ENCODE measurements at regions not wholly inside any gene's neighbourhood (a gene's known extent, or its start where the extent isn't known, plus 50 kb on each side); places are given as distances from the start of the nearest gene placed in this dataset.

DNA sequence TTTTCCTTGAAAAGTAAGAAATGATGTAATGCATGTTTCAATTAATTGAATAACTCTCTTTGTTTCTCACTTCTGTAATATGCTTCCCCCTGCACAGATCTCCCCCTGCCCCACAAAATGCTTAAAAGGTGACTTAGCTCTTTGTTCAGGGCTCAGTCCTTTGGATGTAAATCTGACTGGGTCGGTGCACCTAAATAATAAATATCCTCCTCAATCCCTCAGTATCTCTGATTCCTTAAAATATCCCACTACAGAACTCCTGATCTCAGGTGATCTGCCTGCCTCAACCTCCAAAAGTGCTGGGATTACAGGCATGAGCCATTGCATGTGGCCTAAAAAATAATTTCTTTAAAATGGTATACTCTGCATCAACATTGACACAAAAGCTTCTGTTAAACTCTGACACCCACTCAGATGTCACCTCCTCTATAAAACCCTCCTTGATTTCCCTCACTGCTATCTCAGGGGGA, 107.0 kb downstream of the ZNF429 start (continued):
- no peak for TF ChIP-seq EP400 (IDR thresholded peaks at IDR 0.05)
- no peak for TF ChIP-seq HMG20B (CRISPR knock-in tag; IDR thresholded peaks at IDR 0.05)
- TF ChIP-seq ATF7 (IDR thresholded peaks at IDR 0.05) = peak; percentile 87
- 0 out of 2 replicates have a peak, but pooled peaks have one; percentile 30 for TF ChIP-seq ZNF140 (CRISPR knock-in tag; IDR thresholded peaks at IDR 0.05)
- TF ChIP-seq NFRKB (IDR thresholded peaks at IDR 0.05; ENCODE audit: low read depth) = peak; percentile 38; the same call in 1 of the 2 replicates
- TF ChIP-seq TCF3 (CRISPR knock-in tag; IDR thresholded peaks at IDR 0.05) = peak; percentile 50; the same call in 1 of the 2 replicates
- TF ChIP-seq, protein P1, sequence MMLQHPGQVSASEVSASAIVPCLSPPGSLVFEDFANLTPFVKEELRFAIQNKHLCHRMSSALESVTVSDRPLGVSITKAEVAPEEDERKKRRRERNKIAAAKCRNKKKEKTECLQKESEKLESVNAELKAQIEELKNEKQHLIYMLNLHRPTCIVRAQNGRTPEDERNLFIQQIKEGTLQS (IDR thresholded peaks at IDR 0.05) = peak; percentile 73; the same call in 1 of the 2 replicates
- TF ChIP-seq, protein P1 (CRISPR knock-in tag; conservative IDR thresholded peaks at IDR 0.05) = no peak
- TF ChIP-seq, protein P2, sequence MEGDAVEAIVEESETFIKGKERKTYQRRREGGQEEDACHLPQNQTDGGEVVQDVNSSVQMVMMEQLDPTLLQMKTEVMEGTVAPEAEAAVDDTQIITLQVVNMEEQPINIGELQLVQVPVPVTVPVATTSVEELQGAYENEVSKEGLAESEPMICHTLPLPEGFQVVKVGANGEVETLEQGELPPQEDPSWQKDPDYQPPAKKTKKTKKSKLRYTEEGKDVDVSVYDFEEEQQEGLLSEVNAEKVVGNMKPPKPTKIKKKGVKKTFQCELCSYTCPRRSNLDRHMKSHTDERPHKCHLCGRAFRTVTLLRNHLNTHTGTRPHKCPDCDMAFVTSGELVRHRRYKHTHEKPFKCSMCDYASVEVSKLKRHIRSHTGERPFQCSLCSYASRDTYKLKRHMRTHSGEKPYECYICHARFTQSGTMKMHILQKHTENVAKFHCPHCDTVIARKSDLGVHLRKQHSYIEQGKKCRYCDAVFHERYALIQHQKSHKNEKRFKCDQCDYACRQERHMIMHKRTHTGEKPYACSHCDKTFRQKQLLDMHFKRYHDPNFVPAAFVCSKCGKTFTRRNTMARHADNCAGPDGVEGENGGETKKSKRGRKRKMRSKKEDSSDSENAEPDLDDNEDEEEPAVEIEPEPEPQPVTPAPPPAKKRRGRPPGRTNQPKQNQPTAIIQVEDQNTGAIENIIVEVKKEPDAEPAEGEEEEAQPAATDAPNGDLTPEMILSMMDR (IDR thresholded peaks at IDR 0.05 in 2 of 3, conservative IDR thresholded peaks at IDR 0.05 in 1 of 3; ENCODE audit: insufficient read depth in 2 of 3, low read depth in 1 of 3, low read length in 3 of 3) = no peak
- TF ChIP-seq STAT5A (IDR thresholded peaks at IDR 0.05; ENCODE audit: borderline replicate concordance, low read length) = 0 out of 2 replicates have a peak, but pooled peaks have one; percentile 48
- TF ChIP-seq NR2C2 (CRISPR knock-in tag; IDR thresholded peaks at IDR 0.05) = no peak
- peak; percentile 28; the same call in 1 of the 2 replicates for TF ChIP-seq NR2C2 (tag; IDR thresholded peaks at IDR 0.05)
- TF ChIP-seq ZNF282 (CRISPR knock-in tag; IDR thresholded peaks at IDR 0.05) = no peak
- TF ChIP-seq RCOR1 (IDR thresholded peaks at IDR 0.05; ENCODE audit: borderline replicate concordance in 1 of 2, low read depth in 2 of 2, low read length in 2 of 2) = no peak
- TF ChIP-seq, protein P3, sequence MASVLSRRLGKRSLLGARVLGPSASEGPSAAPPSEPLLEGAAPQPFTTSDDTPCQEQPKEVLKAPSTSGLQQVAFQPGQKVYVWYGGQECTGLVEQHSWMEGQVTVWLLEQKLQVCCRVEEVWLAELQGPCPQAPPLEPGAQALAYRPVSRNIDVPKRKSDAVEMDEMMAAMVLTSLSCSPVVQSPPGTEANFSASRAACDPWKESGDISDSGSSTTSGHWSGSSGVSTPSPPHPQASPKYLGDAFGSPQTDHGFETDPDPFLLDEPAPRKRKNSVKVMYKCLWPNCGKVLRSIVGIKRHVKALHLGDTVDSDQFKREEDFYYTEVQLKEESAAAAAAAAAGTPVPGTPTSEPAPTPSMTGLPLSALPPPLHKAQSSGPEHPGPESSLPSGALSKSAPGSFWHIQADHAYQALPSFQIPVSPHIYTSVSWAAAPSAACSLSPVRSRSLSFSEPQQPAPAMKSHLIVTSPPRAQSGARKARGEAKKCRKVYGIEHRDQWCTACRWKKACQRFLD (CRISPR knock-in tag; IDR thresholded peaks at IDR 0.05) = peak; percentile 16; the same call in 1 of the 2 replicates
- peak; percentile 28 for TF ChIP-seq ZFP36 (IDR thresholded peaks at IDR 0.05; ENCODE audit: low read depth, low read length, partially characterized antibody)
- no peak for TF ChIP-seq NFIX (CRISPR knock-in tag; IDR thresholded peaks at IDR 0.05; ENCODE audit: low read depth)
- TF ChIP-seq, protein P4, sequence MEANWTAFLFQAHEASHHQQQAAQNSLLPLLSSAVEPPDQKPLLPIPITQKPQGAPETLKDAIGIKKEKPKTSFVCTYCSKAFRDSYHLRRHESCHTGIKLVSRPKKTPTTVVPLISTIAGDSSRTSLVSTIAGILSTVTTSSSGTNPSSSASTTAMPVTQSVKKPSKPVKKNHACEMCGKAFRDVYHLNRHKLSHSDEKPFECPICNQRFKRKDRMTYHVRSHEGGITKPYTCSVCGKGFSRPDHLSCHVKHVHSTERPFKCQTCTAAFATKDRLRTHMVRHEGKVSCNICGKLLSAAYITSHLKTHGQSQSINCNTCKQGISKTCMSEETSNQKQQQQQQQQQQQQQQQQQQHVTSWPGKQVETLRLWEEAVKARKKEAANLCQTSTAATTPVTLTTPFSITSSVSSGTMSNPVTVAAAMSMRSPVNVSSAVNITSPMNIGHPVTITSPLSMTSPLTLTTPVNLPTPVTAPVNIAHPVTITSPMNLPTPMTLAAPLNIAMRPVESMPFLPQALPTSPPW (CRISPR knock-in tag; IDR thresholded peaks at IDR 0.05) = peak; percentile 30; the same call in 1 of the 2 replicates
- 0 out of 2 replicates have a peak, but pooled peaks have one; percentile 21 for TF ChIP-seq EP300 (IDR thresholded peaks at IDR 0.05; ENCODE audit: low read length)
- TF ChIP-seq, protein P5, sequence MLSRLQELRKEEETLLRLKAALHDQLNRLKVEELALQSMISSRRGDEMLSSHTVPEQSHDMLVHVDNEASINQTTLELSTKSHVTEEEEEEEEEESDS (CRISPR knock-in tag; IDR thresholded peaks at IDR 0.05) = no peak
- TF ChIP-seq ELF4 (CRISPR knock-in tag; IDR thresholded peaks at IDR 0.05) = no peak
- TF ChIP-seq JUND (IDR thresholded peaks at IDR 0.05; ENCODE audit: borderline replicate concordance, low read depth, low read length) = no peak; the same call in 1 of the 2 replicates
- peak; percentile 60; the same call in 1 of the 3 replicates for TF ChIP-seq JUND (tag; IDR thresholded peaks at IDR 0.05; ENCODE audit: borderline replicate concordance, low read depth, low read length)
- 0 out of 2 replicates have a peak, but pooled peaks have one; percentile 18 for TF ChIP-seq ZNF589 (CRISPR knock-in tag; IDR thresholded peaks at IDR 0.05; ENCODE audit: low read depth)

Data from K562 (cell line).